HEK293 (cell line): ENCODE measurements at regions not wholly inside any gene's neighbourhood (a gene's known extent, or its start where the extent isn't known, plus 50 kb on each side); places are given as distances from the start of the nearest gene placed in this dataset.

Experiments
- CTCF ChIA-PET: fragments of 350-600 bp; formaldehyde crosslinking; extraction: SDS; loops from one replicate; lab custom pipeline; 2021; ENCODE audit warnings: antibody characterized with exemption; lab: Yijun Ruan, JAX
- POLR2A ChIA-PET: fragments of 300-600 bp; formaldehyde crosslinking; extraction: SDS; loops from one replicate; lab custom pipeline; 2020; ENCODE audit warnings: antibody characterized with exemption, inconsistent platforms; lab: Yijun Ruan, JAX
- H3K27ac ChIP-seq: fragments of 200-500 bp; sonication (Bioruptor generic); 2 replicates; pipeline ENCODE4 v1.5.1; 2014; ENCODE audit warnings: low read depth, low read length, control low read depth, inconsistent platforms; ENCODE audit errors: extremely low read depth
- H3K36me3 ChIP-seq, 2 experiments: fragments of 200-500 bp in 1 of 2; sonication (Bioruptor generic) in 1 of 2; 1 replicate in 1 of 2; 2 replicates in 1 of 2; pipeline ENCODE4 v1.5.1; 2014 to 2017; ENCODE audit warnings: inconsistent platforms in 2 of 2, low read length in 2 of 2; ENCODE audit not compliant: control insufficient read depth in 2 of 2, insufficient read depth in 1 of 2
- H3K4me1 ChIP-seq: fragments of 200-500 bp; sonication (Bioruptor generic); 2 replicates; pipeline ENCODE4 v1.5.1; 2014; ENCODE audit warnings: mild to moderate bottlenecking, low read length, inconsistent platforms; ENCODE audit not compliant: control insufficient read depth, insufficient read depth
- H3K4me3 ChIP-seq: 2 replicates; pipeline ENCODE4 v1.5.1; 2011; ENCODE audit warnings: low read depth, mild to moderate bottlenecking, control low read depth, low read length, moderate library complexity
- H3K9me3 ChIP-seq: fragments of 200-500 bp; sonication (Bioruptor generic); 2 replicates; pipeline ENCODE4 v1.5.1; 2014; ENCODE audit warnings: low read depth, low read length, inconsistent platforms; ENCODE audit not compliant: control insufficient read depth, insufficient read depth
- AEBP2 ChIP-seq: fragments of 450-650 bp; formaldehyde crosslinking; IDR thresholded peaks from 2 replicates; pipeline ENCODE4 v1.5.1; 2016; ENCODE audit warnings: missing biosample characterization, missing genetic modification characterization, borderline replicate concordance
- BCL11B ChIP-seq: fragments of 450-650 bp; formaldehyde crosslinking; IDR thresholded peaks from 2 replicates; pipeline ENCODE4 v1.5.1; 2016; ENCODE audit warnings: low read depth, missing biosample characterization, missing genetic modification characterization
- CTCF ChIP-seq: fragments of 450-650 bp; formaldehyde crosslinking; IDR thresholded peaks from 2 replicates; pipeline ENCODE4 v1.5.1; 2016; ENCODE audit warnings: missing biosample characterization, missing genetic modification characterization
- KLF7 ChIP-seq: fragments of 450-650 bp; formaldehyde crosslinking; IDR thresholded peaks from 2 replicates; pipeline ENCODE4 v1.5.1; 2016; ENCODE audit warnings: missing biosample characterization, missing genetic modification characterization, borderline replicate concordance
- PRDM1 ChIP-seq: fragments of 450-650 bp; formaldehyde crosslinking; IDR thresholded peaks from 2 replicates; pipeline ENCODE4; 2016; ENCODE audit warnings: missing biosample characterization, missing genetic modification characterization
- RBAK ChIP-seq: fragments of 450-650 bp; formaldehyde crosslinking; IDR thresholded peaks from 2 replicates; pipeline ENCODE4 v1.5.1; 2016; ENCODE audit warnings: missing biosample characterization, missing genetic modification characterization
- YY2 ChIP-seq: fragments of 450-650 bp; formaldehyde crosslinking; IDR thresholded peaks from 2 replicates; pipeline ENCODE4 v1.5.1; 2016; ENCODE audit warnings: missing biosample characterization, missing genetic modification characterization
- ZBTB20 ChIP-seq: fragments of 450-650 bp; formaldehyde crosslinking; IDR thresholded peaks from 2 replicates; pipeline ENCODE4 v1.5.1; 2016; ENCODE audit warnings: missing biosample characterization, missing genetic modification characterization
- ZBTB21 ChIP-seq: fragments of 450-650 bp; formaldehyde crosslinking; IDR thresholded peaks from 2 replicates; pipeline ENCODE4 v1.5.1; 2017; ENCODE audit warnings: missing biosample characterization, missing genetic modification characterization
- ZBTB7A ChIP-seq: fragments of 450-650 bp; formaldehyde crosslinking; IDR thresholded peaks from 2 replicates; pipeline ENCODE4 v1.5.1; 2016; ENCODE audit warnings: low read depth, missing biosample characterization, missing genetic modification characterization
- ZBTB8A ChIP-seq: fragments of 450-650 bp; formaldehyde crosslinking; IDR thresholded peaks from 2 replicates; pipeline ENCODE4 v1.5.1; 2016; ENCODE audit warnings: missing biosample characterization, missing genetic modification characterization
- ZFHX2 ChIP-seq: fragments of 450-650 bp; formaldehyde crosslinking; conservative IDR thresholded peaks from 2 replicates; pipeline ENCODE4 v1.5.1; 2016; ENCODE audit warnings: missing biosample characterization, missing genetic modification characterization
- ZNF140 ChIP-seq: fragments of 450-650 bp; formaldehyde crosslinking; IDR thresholded peaks from 2 replicates; pipeline ENCODE4 v1.5.1; 2016; ENCODE audit warnings: missing biosample characterization, missing genetic modification characterization
- ZNF221 ChIP-seq: fragments of 450-650 bp; formaldehyde crosslinking; IDR thresholded peaks from 2 replicates; pipeline ENCODE4 v1.5.1; 2017; ENCODE audit warnings: missing biosample characterization, missing genetic modification characterization, borderline replicate concordance
- ZNF274 ChIP-seq, 2 experiments: fragments of 200-500 bp in 1 of 2; fragments of 450-650 bp in 1 of 2; sonication (Bioruptor generic) in 1 of 2; formaldehyde crosslinking in 1 of 2; IDR thresholded peaks; 2 replicates each; pipeline versions ENCODE4 v1.5.1 to v1.6.1; 2014 to 2016; ENCODE audit warnings: borderline replicate concordance in 1 of 2, inconsistent platforms in 1 of 2, low read length in 1 of 2, missing biosample characterization in 1 of 2, missing genetic modification characterization in 1 of 2
- ZNF280D ChIP-seq: fragments of 450-650 bp; formaldehyde crosslinking; IDR thresholded peaks from 2 replicates; pipeline ENCODE4 v1.5.1; 2016; ENCODE audit warnings: missing biosample characterization, missing genetic modification characterization
- ZNF37A ChIP-seq: fragments of 450-650 bp; IDR thresholded peaks from 2 replicates; pipeline ENCODE4 v1.5.1; 2018; ENCODE audit warnings: missing biosample characterization, missing genetic modification characterization
- ZNF416 ChIP-seq: fragments of 450-650 bp; formaldehyde crosslinking; IDR thresholded peaks from 2 replicates; pipeline ENCODE4 v1.5.1; 2016; ENCODE audit warnings: missing biosample characterization, missing genetic modification characterization
- ZNF561 ChIP-seq: fragments of 450-650 bp; IDR thresholded peaks from 2 replicates; pipeline ENCODE4 v1.5.1; 2018; ENCODE audit warnings: missing biosample characterization, missing genetic modification characterization, borderline replicate concordance
- ZNF585B ChIP-seq: fragments of 450-650 bp; formaldehyde crosslinking; IDR thresholded peaks from 2 replicates; pipeline ENCODE4 v1.5.1; 2016; ENCODE audit warnings: missing biosample characterization, missing genetic modification characterization
- ZNF610 ChIP-seq: fragments of 450-650 bp; formaldehyde crosslinking; IDR thresholded peaks from 2 replicates; pipeline ENCODE4 v1.5.1; 2016; ENCODE audit warnings: missing biosample characterization, missing genetic modification characterization, borderline replicate concordance
- ZNF629 ChIP-seq: fragments of 450-650 bp; formaldehyde crosslinking; IDR thresholded peaks from 2 replicates; pipeline ENCODE4 v1.5.1; 2017; ENCODE audit warnings: missing biosample characterization, missing genetic modification characterization
- ZNF660 ChIP-seq: fragments of 450-650 bp; IDR thresholded peaks from 2 replicates; pipeline ENCODE4 v1.5.1; 2018; ENCODE audit warnings: missing biosample characterization, mild to moderate bottlenecking, missing genetic modification characterization
- ZNF677 ChIP-seq: fragments of 450-650 bp; IDR thresholded peaks from 2 replicates; pipeline ENCODE4 v1.5.0; 2018; ENCODE audit warnings: missing biosample characterization, mild to moderate bottlenecking, missing genetic modification characterization, moderate library complexity
- ZNF76 ChIP-seq: fragments of 450-650 bp; formaldehyde crosslinking; IDR thresholded peaks from 2 replicates; pipeline ENCODE4; 2016; ENCODE audit warnings: low read depth, missing biosample characterization, missing genetic modification characterization, borderline replicate concordance
- ZNF777 ChIP-seq: fragments of 450-650 bp; formaldehyde crosslinking; IDR thresholded peaks from 2 replicates; pipeline ENCODE4 v1.5.1; 2017; ENCODE audit warnings: missing biosample characterization, missing genetic modification characterization, borderline replicate concordance
- ZNF791 ChIP-seq: fragments of 450-650 bp; formaldehyde crosslinking; IDR thresholded peaks from 2 replicates; pipeline ENCODE4 v1.5.1; 2016; ENCODE audit warnings: missing biosample characterization, missing genetic modification characterization

GRCh38 chr18:68500556-68500955 lies 214.4 kb downstream of the TMX3 start:
- Histone ChIP-seq H3K9me3 (no peaks in the 10 kb centered on the region), H3K4me3 (no peak overlapping the region)
- TF ChIP-seq PRDM1 (no peak), ZBTB21 (tag by site-specific recombination) (no peak), CTCF (tag by site-specific recombination) (no peak), ZNF274 (IDR thresholded peaks at IDR 0.05; ENCODE audit: low read length) (no peak), ZNF274 (tag by site-specific recombination; IDR thresholded peaks at IDR 0.05; ENCODE audit: borderline replicate concordance) (no peak), ZNF37A (tag by site-specific recombination) (no peak), ZBTB8A (tag by site-specific recombination) (no peak), RBAK (tag by site-specific recombination) (no peak), ZNF561 (tag by site-specific recombination) (no peak), ZNF140 (tag by site-specific recombination) (no peak), ZNF416 (no peak), KLF7 (tag by site-specific recombination) (no peak)
- TF ChIP-seq, all 188 proteins: peak for 0
- ChIA-PET CTCF (no interaction called here), POLR2A (no interaction called here)
- no peaks in the 10 kb centered on the region for H3K36me3 ChIP-seq
- H3K27ac ChIP-seq = no peak overlapping the region
- H3K4me1 ChIP-seq = no peaks in the 10 kb centered on the region

GRCh38 chr18:68499141-68499540 lies 215.8 kb downstream of the TMX3 start:
- H3K4me1 ChIP-seq = no peaks in the 10 kb centered on the region
- TF ChIP-seq ZNF280D (tag by site-specific recombination) (no peak), YY2 (tag by site-specific recombination) (no peak), ZFHX2 (tag by site-specific recombination) (no peak), ZBTB20 (tag by site-specific recombination) (no peak)
- TF ChIP-seq, all 188 proteins: peak for 0
- ChIA-PET POLR2A (no interaction called here), CTCF (no interaction called here)
- H3K9me3 ChIP-seq = no peaks in the 10 kb centered on the region
- H3K4me3 ChIP-seq = no peak overlapping the region
- no peak overlapping the region for H3K27ac ChIP-seq
- no peaks in the 10 kb centered on the region for H3K36me3 ChIP-seq

GRCh38 chr18:68498636-68499035 lies 216.3 kb downstream of the TMX3 start:
- ChIA-PET POLR2A (no interaction called here), CTCF (no interaction called here)
- H3K27ac ChIP-seq = no peak overlapping the region
- no peaks in the 10 kb centered on the region for H3K4me1 ChIP-seq
- H3K9me3 ChIP-seq = no peaks in the 10 kb centered on the region
- H3K4me3 ChIP-seq = no peak overlapping the region
- no peaks in the 10 kb centered on the region for H3K36me3 ChIP-seq
- TF ChIP-seq ZBTB7A (tag by site-specific recombination) (no peak), ZNF585B (tag by site-specific recombination) (no peak), ZNF610 (tag by site-specific recombination) (no peak), BCL11B (no peak), ZNF76 (no peak), ZNF777 (tag by site-specific recombination) (no peak), ZNF791 (tag by site-specific recombination) (no peak), ZNF677 (tag by site-specific recombination) (no peak), ZNF221 (tag by site-specific recombination) (no peak), ZNF660 (no peak), AEBP2 (tag by site-specific recombination) (no peak), ZNF629 (tag by site-specific recombination) (no peak)
